ENCODE measurements at regions not wholly inside any gene's neighbourhood (a gene's known extent, or its start where the extent isn't known, plus 50 kb on each side); places are given as distances from the start of the nearest gene placed in this dataset.
"Not testable (repeated sequence)": the region's sequence is repeated elsewhere in the genome, so short reads cannot be mapped to it uniquely, and the experiment has no call there.

- DNase-seq (ENCODE audit: low spot score) = no peak
These were observed 81.7 kb upstream of the RALGPS2 start for GRCh38 chr1:178643349-178643748.

- DNase-seq (ENCODE audit: low spot score) = no peak
These were observed 81.2 kb upstream of the RALGPS2 start for GRCh38 chr1:178643831-178644230.

- no peak for DNase-seq (ENCODE audit: low spot score)
These were observed 80.5 kb upstream of the RALGPS2 start for GRCh38 chr1:178644308-178645120.

GRCh38 chr1:178645157-178645807 is 79.8 kb upstream of the RALGPS2 start:
- DNase-seq (ENCODE audit: low spot score) = no peak

GRCh38 chr1:178645808-178646200 is 79.2 kb upstream of the RALGPS2 start:
- DNase-seq (ENCODE audit: low spot score) = no peak

- no peak for DNase-seq (ENCODE audit: low spot score)
These were observed 78.2 kb upstream of the RALGPS2 start for GRCh38 chr1:178646821-178647220.

GRCh38 chr1:178648151-178648550 is 76.9 kb upstream of the RALGPS2 start:
- DNase-seq (ENCODE audit: low spot score) = no peak

GRCh38 chr1:178649582-178650350 is 75.3 kb upstream of the RALGPS2 start:
- DNase-seq (ENCODE audit: low spot score) = no peak

- no peak for DNase-seq (ENCODE audit: low spot score)
These were observed 74.0 kb upstream of the RALGPS2 start for GRCh38 chr1:178650934-178651511.

GRCh38 chr1:178651742-178652141 is 73.3 kb upstream of the RALGPS2 start:
- no peak for DNase-seq (ENCODE audit: low spot score)

- no peak for DNase-seq (ENCODE audit: low spot score)
These were observed 72.2 kb upstream of the RALGPS2 start for GRCh38 chr1:178652506-178653490.

- no peak for DNase-seq (ENCODE audit: low spot score)
These were observed 65.2 kb upstream of the RALGPS2 start for GRCh38 chr1:178659789-178660208.

- DNase-seq (ENCODE audit: low spot score) = no peak
These were observed 64.6 kb upstream of the RALGPS2 start for GRCh38 chr1:178660461-178660860.

- DNase-seq (ENCODE audit: low spot score) = no peak
These were observed 60.8 kb upstream of the RALGPS2 start for GRCh38 chr1:178664278-178664677.

- no peak for DNase-seq (ENCODE audit: low spot score)
These were observed 59.5 kb upstream of the RALGPS2 start for GRCh38 chr1:178665579-178665978.

- not testable (repeated sequence) for DNase-seq (ENCODE audit: low spot score)
These were observed 58.2 kb upstream of the RALGPS2 start for GRCh38 chr1:178666891-178667290.

GRCh38 chr1:178672434-178672833 is 52.6 kb upstream of the RALGPS2 start:
- no peak for DNase-seq (ENCODE audit: low spot score)

- not testable (repeated sequence) for DNase-seq (ENCODE audit: low spot score)
These were observed 50.5 kb upstream of the RALGPS2 start for GRCh38 chr1:178674559-178674958.

Data from ecto neural progenitor cell (in vitro differentiated cells).